Immature natural killer cell (primary cell): ENCODE measurements at regions not wholly inside any gene's neighbourhood (a gene's known extent, or its start where the extent isn't known, plus 50 kb on each side); places are given as distances from the start of the nearest gene placed in this dataset.

Source experiments
- DNase-seq, 3 donors: peaks; one replicate each; pipeline ENCODE4 v3.0.0; 2022; ENCODE audit warnings: mixed read lengths in 1 of 3
- H3K27ac Mint-ChIP-seq, 6 donors: one replicate each; pipeline ENCODE4 v1.8.0; 2020; ENCODE audit warnings: mixed read lengths in 6 of 6, mild to moderate bottlenecking in 5 of 6, inconsistent platforms in 4 of 6, moderate library complexity in 3 of 6
- H3K27me3 Mint-ChIP-seq, 3 donors: one replicate each; pipeline ENCODE4 v1.8.0; 2020 to 2021; ENCODE audit warnings: low read depth in 3 of 3, mild to moderate bottlenecking in 3 of 3, mixed read lengths in 3 of 3, moderate library complexity in 3 of 3, inconsistent platforms in 1 of 3
- H3K36me3 Mint-ChIP-seq, 3 donors: one replicate each; pipeline ENCODE4 v1.8.0; 2020; ENCODE audit warnings: mixed read lengths in 3 of 3, inconsistent platforms in 2 of 3, mild to moderate bottlenecking in 2 of 3
- H3K4me1 Mint-ChIP-seq, 2 donors: one replicate each; pipeline ENCODE4 v1.8.0; 2020; ENCODE audit warnings: inconsistent platforms in 2 of 2, mild to moderate bottlenecking in 2 of 2, mixed read lengths in 2 of 2, moderate library complexity in 1 of 2
- H3K4me3 Mint-ChIP-seq, 5 donors: one replicate each; pipeline ENCODE4 v1.8.0; 2020; ENCODE audit warnings: mild to moderate bottlenecking in 5 of 5, mixed read lengths in 5 of 5, inconsistent platforms in 3 of 5, moderate library complexity in 3 of 5
- H3K9me3 Mint-ChIP-seq, 6 donors: one replicate each; pipeline ENCODE4 v1.8.0; 2020; ENCODE audit warnings: mild to moderate bottlenecking in 6 of 6, mixed read lengths in 6 of 6, inconsistent platforms in 4 of 6, moderate library complexity in 3 of 6

DNA sequence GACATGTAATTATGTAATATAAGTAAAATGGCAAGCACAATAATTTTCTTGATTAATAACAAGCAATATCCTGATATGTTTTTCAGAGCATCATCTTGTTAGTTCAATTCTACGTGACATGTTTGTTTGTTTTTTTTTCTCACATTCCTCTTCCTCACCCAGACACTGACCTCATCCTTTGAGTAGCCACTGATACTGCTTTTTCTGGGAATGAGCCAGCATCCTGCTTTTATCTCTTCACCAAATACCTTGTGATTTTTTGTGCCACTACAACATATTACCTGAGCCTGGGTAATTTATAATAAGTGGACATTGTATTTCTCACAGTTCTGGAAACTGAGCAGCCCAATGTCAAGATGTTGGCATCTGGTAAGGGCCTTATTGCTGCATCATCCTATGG lies 484.0 kb downstream of the NAF1 start:
- Mint-ChIP-seq H3K9me3 (peaks cover 9 to 39% (median 18%) of the 10 kb centered on the region in 6 donors), H3K27me3 (no peaks in the 10 kb centered on the region), H3K4me1 (no peaks in the 10 kb centered on the region), H3K4me3 (no peak overlapping the region), H3K27ac (no peak overlapping the region), H3K36me3 (peaks cover 0 to 4% (median 0%) of the 10 kb centered on the region in 3 donors)
- no peak for DNase-seq

- H3K27me3 Mint-ChIP-seq = no peaks in the 10 kb centered on the region
- no peak overlapping the region for H3K27ac Mint-ChIP-seq
- H3K36me3 Mint-ChIP-seq = peaks cover 0 to 4% (median 0%) of the 10 kb centered on the region in 3 donors
- H3K9me3 Mint-ChIP-seq = peaks cover 11 to 48% (median 22%) of the 10 kb centered on the region in 6 donors
- no peaks in the 10 kb centered on the region for H3K4me1 Mint-ChIP-seq
- H3K4me3 Mint-ChIP-seq = no peak overlapping the region
- no peak for DNase-seq
Observed at GRCh38 chr4:162681212-162681611, 485.5 kb downstream of the NAF1 start.

- no peak for DNase-seq
- Mint-ChIP-seq H3K9me3 (peaks cover 6 to 65% (median 29%) of the 10 kb centered on the region in 6 donors), H3K27me3 (peaks cover 0 to 2% (median 0%) of the 10 kb centered on the region in 3 donors), H3K27ac (no peak overlapping the region), H3K4me3 (no peak overlapping the region), H3K4me1 (no peaks in the 10 kb centered on the region), H3K36me3 (peaks cover 0 to 4% (median 0%) of the 10 kb centered on the region in 3 donors)
Observed at GRCh38 chr4:162675661-162676060, 491.0 kb downstream of the NAF1 start.

- no peaks in the 10 kb centered on the region for H3K4me1 Mint-ChIP-seq
- no peak overlapping the region for H3K27ac Mint-ChIP-seq
- no peak for DNase-seq
- H3K4me3 Mint-ChIP-seq = no peak overlapping the region
- no peaks in the 10 kb centered on the region for H3K36me3 Mint-ChIP-seq
- no peaks in the 10 kb centered on the region for H3K27me3 Mint-ChIP-seq
- peaks cover 7 to 33% (median 13%) of the 10 kb centered on the region in 6 donors for H3K9me3 Mint-ChIP-seq
Observed at GRCh38 chr4:162661913-162662312, 498.1 kb upstream of the FSTL5 start.

DNA sequence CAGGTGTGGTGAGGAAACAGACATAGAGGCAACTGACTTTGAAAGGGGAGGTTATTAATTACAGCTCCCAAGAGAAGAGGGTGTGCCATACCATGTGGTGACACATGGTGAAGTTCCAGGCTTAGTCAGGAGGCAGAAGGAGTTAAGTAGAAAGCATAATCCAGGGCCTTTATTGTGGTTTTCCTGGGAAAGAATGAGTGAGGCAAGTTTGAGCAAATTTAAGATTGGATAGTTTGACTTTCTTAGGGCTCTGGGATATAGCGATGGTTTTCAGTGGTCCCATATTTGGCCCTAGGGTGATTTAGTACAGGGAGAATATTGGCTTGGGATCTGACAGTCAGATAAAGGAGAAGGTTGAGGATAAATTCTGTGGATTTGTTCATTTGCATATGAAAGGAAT lies 495.9 kb upstream of the FSTL5 start:
- Mint-ChIP-seq H3K9me3 (peaks cover 4 to 29% (median 12%) of the 10 kb centered on the region in 6 donors), H3K4me1 (no peaks in the 10 kb centered on the region), H3K4me3 (no peak overlapping the region), H3K27ac (no peak overlapping the region), H3K36me3 (no peaks in the 10 kb centered on the region), H3K27me3 (no peaks in the 10 kb centered on the region)
- no peak for DNase-seq

GRCh38 chr4:162657966-162658365 lies 494.2 kb upstream of the FSTL5 start:
- DNase-seq = no peak
- H3K4me3 Mint-ChIP-seq = no peak overlapping the region
- no peaks in the 10 kb centered on the region for H3K36me3 Mint-ChIP-seq
- no peak overlapping the region for H3K27ac Mint-ChIP-seq
- no peaks in the 10 kb centered on the region for H3K4me1 Mint-ChIP-seq
- no peaks in the 10 kb centered on the region for H3K27me3 Mint-ChIP-seq
- H3K9me3 Mint-ChIP-seq = peaks cover 8 to 32% (median 16%) of the 10 kb centered on the region in 6 donors

GRCh38 chr4:162650166-162650565 lies 486.4 kb upstream of the FSTL5 start:
- Mint-ChIP-seq H3K27ac (no peak overlapping the region), H3K4me3 (no peak overlapping the region), H3K9me3 (peaks cover 2 to 26% (median 13%) of the 10 kb centered on the region in 6 donors), H3K27me3 (peaks cover 0 to 3% (median 0%) of the 10 kb centered on the region in 3 donors), H3K36me3 (no peaks in the 10 kb centered on the region), H3K4me1 (no peaks in the 10 kb centered on the region)
- DNase-seq = no peak

DNA sequence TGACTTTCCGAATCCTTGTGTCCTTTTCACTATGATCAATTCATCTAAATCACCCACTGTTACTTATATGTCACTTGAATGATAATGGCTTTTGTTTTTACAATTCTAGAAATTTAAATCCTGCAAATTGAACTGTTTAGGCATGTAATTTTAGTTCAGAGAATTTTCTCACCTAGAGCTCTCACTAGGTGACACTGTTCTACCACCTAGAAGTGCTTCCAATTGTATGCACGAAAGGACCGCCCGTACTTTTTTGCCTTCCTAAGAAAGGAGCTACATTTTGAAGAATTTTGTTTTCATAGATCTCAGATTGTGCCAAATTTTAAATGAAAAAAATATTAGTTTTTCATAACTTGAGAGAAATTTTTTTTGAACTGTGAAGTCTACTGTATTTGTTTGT lies 481.6 kb upstream of the FSTL5 start:
- DNase-seq = no peak
- no peak overlapping the region for H3K4me3 Mint-ChIP-seq
- H3K27me3 Mint-ChIP-seq = peaks cover 0 to 3% (median 0%) of the 10 kb centered on the region in 3 donors
- peaks cover 2 to 24% (median 15%) of the 10 kb centered on the region in 6 donors for H3K9me3 Mint-ChIP-seq
- H3K27ac Mint-ChIP-seq = no peak overlapping the region
- H3K36me3 Mint-ChIP-seq = peaks cover 0 to 4% (median 0%) of the 10 kb centered on the region in 3 donors
- H3K4me1 Mint-ChIP-seq = no peaks in the 10 kb centered on the region

DNA sequence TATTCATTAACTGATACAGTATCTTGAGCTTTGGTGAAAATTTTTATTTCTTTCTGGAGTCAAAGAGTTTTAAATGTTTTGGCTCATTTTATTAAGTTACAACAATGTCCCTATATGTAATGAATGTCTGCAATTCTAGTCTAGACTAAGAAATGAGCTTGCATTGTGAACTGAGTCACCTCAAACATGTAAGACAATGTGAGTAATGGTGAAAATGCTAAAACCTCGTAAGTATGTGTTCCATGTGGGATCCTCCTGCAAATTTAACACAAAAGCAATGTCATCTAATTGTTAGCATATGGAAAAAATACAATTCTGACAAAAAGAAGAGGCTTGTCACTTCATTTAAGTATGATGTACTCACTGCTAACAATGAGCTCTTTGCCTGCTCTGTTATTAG lies 480.5 kb upstream of the FSTL5 start:
- Mint-ChIP-seq H3K9me3 (peaks cover 5 to 24% (median 16%) of the 10 kb centered on the region in 6 donors), H3K4me1 (no peaks in the 10 kb centered on the region), H3K4me3 (no peak overlapping the region), H3K27me3 (peaks cover 0 to 3% (median 0%) of the 10 kb centered on the region in 3 donors), H3K36me3 (peaks cover 0 to 4% (median 0%) of the 10 kb centered on the region in 3 donors), H3K27ac (no peak overlapping the region)
- no peak for DNase-seq

DNA sequence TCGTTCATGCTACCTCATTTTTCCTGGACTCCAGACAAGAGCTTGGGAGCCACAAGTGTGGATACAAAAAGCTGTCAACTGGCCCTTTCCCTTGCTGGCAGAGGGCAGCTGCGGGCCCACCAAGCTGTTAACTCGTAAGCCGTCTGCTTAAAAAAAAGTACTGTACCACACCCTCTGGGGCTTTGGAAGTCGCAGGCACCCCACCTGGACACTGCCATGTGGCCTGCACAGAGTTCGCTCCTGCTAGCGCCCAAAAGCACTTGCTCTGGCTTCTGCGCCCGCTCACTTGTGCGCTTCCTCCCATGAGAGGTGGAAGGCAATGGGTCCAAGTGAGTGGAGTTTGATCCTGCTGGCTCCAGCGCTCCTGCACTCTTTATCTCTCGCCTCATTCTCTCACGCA lies 476.4 kb upstream of the FSTL5 start:
- Mint-ChIP-seq H3K27me3 (no peaks in the 10 kb centered on the region), H3K4me1 (no peaks in the 10 kb centered on the region), H3K9me3 (peaks cover 3 to 24% (median 13%) of the 10 kb centered on the region in 6 donors), H3K27ac (no peak overlapping the region), H3K4me3 (no peak overlapping the region), H3K36me3 (peaks cover 0 to 4% (median 0%) of the 10 kb centered on the region in 3 donors)
- DNase-seq = no peak

- peaks cover 0 to 1% (median 0%) of the 10 kb centered on the region in 3 donors for H3K27me3 Mint-ChIP-seq
- no peaks in the 10 kb centered on the region for H3K36me3 Mint-ChIP-seq
- H3K4me3 Mint-ChIP-seq = no peak overlapping the region
- DNase-seq = no peak
- H3K4me1 Mint-ChIP-seq = no peaks in the 10 kb centered on the region
- H3K9me3 Mint-ChIP-seq = peaks cover 9 to 36% (median 20%) of the 10 kb centered on the region in 6 donors
- H3K27ac Mint-ChIP-seq = no peak overlapping the region
Observed at GRCh38 chr4:162634390-162634789, 470.6 kb upstream of the FSTL5 start.

- no peak overlapping the region for H3K27ac Mint-ChIP-seq
- no peak for DNase-seq
- peaks cover 6 to 46% (median 18%) of the 10 kb centered on the region in 6 donors for H3K9me3 Mint-ChIP-seq
- no peaks in the 10 kb centered on the region for H3K36me3 Mint-ChIP-seq
- H3K4me1 Mint-ChIP-seq = no peaks in the 10 kb centered on the region
- no peak overlapping the region for H3K4me3 Mint-ChIP-seq
- H3K27me3 Mint-ChIP-seq = no peaks in the 10 kb centered on the region
Observed at GRCh38 chr4:162622664-162623063, 458.9 kb upstream of the FSTL5 start.

- peaks cover 0 to 4% (median 0%) of the 10 kb centered on the region in 3 donors for H3K27me3 Mint-ChIP-seq
- no peaks in the 10 kb centered on the region for H3K4me1 Mint-ChIP-seq
- H3K4me3 Mint-ChIP-seq = no peak overlapping the region
- peaks cover 4 to 35% (median 19%) of the 10 kb centered on the region in 6 donors for H3K9me3 Mint-ChIP-seq
- DNase-seq = no peak
- no peaks in the 10 kb centered on the region for H3K36me3 Mint-ChIP-seq
- H3K27ac Mint-ChIP-seq = no peak overlapping the region
Observed at GRCh38 chr4:162610116-162610515, 446.3 kb upstream of the FSTL5 start.

DNA sequence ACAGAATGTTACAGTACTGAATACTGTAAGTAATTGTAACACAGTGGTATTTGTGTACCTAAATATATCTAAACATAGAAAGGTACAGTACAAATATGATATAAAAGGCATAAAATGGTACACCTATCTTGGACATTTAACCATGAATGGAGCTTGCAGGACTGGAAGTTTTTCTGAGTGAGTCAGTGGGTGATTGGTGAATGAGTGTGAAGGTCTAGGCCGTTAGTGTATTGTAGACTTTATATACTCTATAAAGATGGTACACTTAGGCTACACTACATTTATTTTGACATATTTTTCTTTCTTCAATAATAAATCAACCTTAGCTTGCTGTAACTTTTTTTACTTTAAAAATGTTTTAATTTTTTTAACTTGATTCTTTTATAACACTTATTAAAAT lies 422.5 kb upstream of the FSTL5 start:
- H3K9me3 Mint-ChIP-seq = peaks cover 0 to 22% (median 13%) of the 10 kb centered on the region in 6 donors
- H3K27ac Mint-ChIP-seq = no peak overlapping the region
- no peaks in the 10 kb centered on the region for H3K36me3 Mint-ChIP-seq
- H3K27me3 Mint-ChIP-seq = peaks cover 0 to 2% (median 0%) of the 10 kb centered on the region in 3 donors
- H3K4me1 Mint-ChIP-seq = no peaks in the 10 kb centered on the region
- no peak overlapping the region for H3K4me3 Mint-ChIP-seq
- no peak for DNase-seq

GRCh38 chr4:162582180-162582579 lies 418.4 kb upstream of the FSTL5 start:
- H3K4me3 Mint-ChIP-seq = no peak overlapping the region
- no peaks in the 10 kb centered on the region for H3K36me3 Mint-ChIP-seq
- H3K9me3 Mint-ChIP-seq = peaks cover 0 to 20% (median 13%) of the 10 kb centered on the region in 6 donors
- H3K27me3 Mint-ChIP-seq = peaks cover 0 to under 1% (median 0%) of the 10 kb centered on the region in 3 donors
- H3K27ac Mint-ChIP-seq = no peak overlapping the region
- DNase-seq = no peak
- H3K4me1 Mint-ChIP-seq = no peaks in the 10 kb centered on the region
